Right lobe of liver (tissue), 4 donors: ENCODE measurements at regions not wholly inside any gene's neighbourhood (a gene's known extent, or its start where the extent isn't known, plus 50 kb on each side); places are given as distances from the start of the nearest gene placed in this dataset.

Source experiments
- POLR2A ChIP-seq: fragments of 450-650 bp; IDR thresholded peaks from one replicate; pipeline ENCODE4 v1.6.1; 2017; ENCODE audit warnings: antibody characterized with exemption, mild to moderate bottlenecking
- TF ChIP-seq, protein P1 (sequence below), 4 donors: fragments of 200-600 bp in 3 of 4; fragments of 450-650 bp in 1 of 4; IDR thresholded peaks; one replicate each; pipeline versions ENCODE4 v1.5.1 to v1.8.0; 2016 to 2022; ENCODE audit warnings: antibody characterized with exemption in 4 of 4, mild to moderate bottlenecking in 2 of 4
- donor health status: DM: no; HTN: no; CAD: no.
- donor health status: DM: no; HTN: no; CAD: no.
- donor health status: DM: no; HTN: yes; CAD: no.

DNA sequence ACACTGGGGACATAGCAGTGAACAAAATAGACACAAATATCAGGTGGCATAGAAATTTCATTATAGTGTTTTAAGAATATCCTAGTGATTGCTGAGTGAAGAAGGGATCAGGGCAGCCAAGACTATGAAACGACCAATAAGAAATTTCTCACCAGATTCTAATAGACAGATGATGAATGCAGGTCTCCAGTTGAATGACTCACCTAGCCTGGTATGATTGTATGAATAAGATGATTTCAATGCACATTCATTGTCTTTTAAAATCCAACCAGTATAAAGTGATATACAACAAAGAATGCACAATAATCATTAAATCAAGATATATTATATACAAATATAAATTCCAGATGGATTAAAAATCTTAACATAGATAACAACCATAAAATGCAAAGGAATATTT lies 124.5 kb upstream of the TENT5A start:
- TF ChIP-seq, protein P1, sequence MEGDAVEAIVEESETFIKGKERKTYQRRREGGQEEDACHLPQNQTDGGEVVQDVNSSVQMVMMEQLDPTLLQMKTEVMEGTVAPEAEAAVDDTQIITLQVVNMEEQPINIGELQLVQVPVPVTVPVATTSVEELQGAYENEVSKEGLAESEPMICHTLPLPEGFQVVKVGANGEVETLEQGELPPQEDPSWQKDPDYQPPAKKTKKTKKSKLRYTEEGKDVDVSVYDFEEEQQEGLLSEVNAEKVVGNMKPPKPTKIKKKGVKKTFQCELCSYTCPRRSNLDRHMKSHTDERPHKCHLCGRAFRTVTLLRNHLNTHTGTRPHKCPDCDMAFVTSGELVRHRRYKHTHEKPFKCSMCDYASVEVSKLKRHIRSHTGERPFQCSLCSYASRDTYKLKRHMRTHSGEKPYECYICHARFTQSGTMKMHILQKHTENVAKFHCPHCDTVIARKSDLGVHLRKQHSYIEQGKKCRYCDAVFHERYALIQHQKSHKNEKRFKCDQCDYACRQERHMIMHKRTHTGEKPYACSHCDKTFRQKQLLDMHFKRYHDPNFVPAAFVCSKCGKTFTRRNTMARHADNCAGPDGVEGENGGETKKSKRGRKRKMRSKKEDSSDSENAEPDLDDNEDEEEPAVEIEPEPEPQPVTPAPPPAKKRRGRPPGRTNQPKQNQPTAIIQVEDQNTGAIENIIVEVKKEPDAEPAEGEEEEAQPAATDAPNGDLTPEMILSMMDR (IDR thresholded peaks at IDR 0.05) = no peak
- no peak for TF ChIP-seq POLR2A
